Gastrocnemius medialis (tissue), 4 donors: ENCODE measurements at regions not wholly inside any gene's neighbourhood (a gene's known extent, or its start where the extent isn't known, plus 50 kb on each side); places are given as distances from the start of the nearest gene placed in this dataset.
"Not testable (repeated sequence)": the region's sequence is repeated elsewhere in the genome, so short reads cannot be mapped to it uniquely, and the experiment has no call there.

Source experiments
- ATAC-seq, 2 donors: fragments of 150-250 bp; one replicate each; pipeline ENCODE4 v1.9.1; 2016
- DNase-seq, 2 donors: peaks; one replicate each; pipeline ENCODE4 v3.0.0-alpha.2; 2019
- H3K27ac ChIP-seq, 4 donors: fragments of 200-600 bp; sonication (generic); 1 replicate in 1 of 4; 2 replicates in 3 of 4; pipeline ENCODE4 v1.5.1; 2016 to 2018; ENCODE audit warnings: mild to moderate bottlenecking in 2 of 4, moderate library complexity in 1 of 4
- H3K27me3 ChIP-seq, 3 donors: fragments of 200-600 bp; sonication (generic) in 2 of 3; 1 replicate in 1 of 3; 2 replicates in 2 of 3; pipeline versions ENCODE4 v1.5.1 to v1.6.0; 2016 to 2019; ENCODE audit warnings: mild to moderate bottlenecking in 1 of 3, moderate library complexity in 1 of 3
- H3K36me3 ChIP-seq, 2 donors: fragments of 200-600 bp; sonication (generic) in 1 of 2; one replicate each; pipeline ENCODE4 v1.5.1; 2017 to 2018
- H3K4me1 ChIP-seq, 2 donors: fragments of 200-600 bp; sonication (generic) in 1 of 2; one replicate each; pipeline ENCODE4 v1.5.1; 2016 to 2017; ENCODE audit warnings: mild to moderate bottlenecking in 2 of 2
- H3K4me3 ChIP-seq, 4 donors: fragments of 200-600 bp; sonication (generic) in 3 of 4; 1 replicate in 1 of 4; 2 replicates in 3 of 4; pipeline ENCODE4 v1.5.1; 2016 to 2019; ENCODE audit warnings: mild to moderate bottlenecking in 2 of 4
- H3K9me3 ChIP-seq, 3 donors: fragments of 200-600 bp; sonication (generic) in 2 of 3; 1 replicate in 1 of 3; 2 replicates in 2 of 3; pipeline ENCODE4 v1.5.1; 2016 to 2019
- POLR2A ChIP-seq, 2 donors: fragments of 450-650 bp; IDR thresholded peaks; one replicate each; pipeline ENCODE4 v1.6.1; 2017; ENCODE audit warnings: antibody characterized with exemption in 2 of 2, mild to moderate bottlenecking in 2 of 2, moderate library complexity in 2 of 2
- in situ Hi-C, 4 donors: fragments of 200-750 bp; cut with MboI; loops; one replicate each; pipeline versions ENCODE4 v1.15.0 to v1.8.0; 2017; ENCODE audit warnings: low sequenced_read_pairs in 4 of 4
- intact Hi-C: fragments of 100-400 bp; cut with DNase I; formaldehyde crosslinking; loops from one replicate; pipeline ENCODE4 v1.15.1; 2023; ENCODE audit warnings: low total_unique reads
- TF ChIP-seq, protein P1 (sequence below), 5 experiments: fragments of 450-650 bp in 3 of 5; fragments of 200-600 bp in 2 of 5; sonication (generic) in 2 of 5; IDR thresholded peaks in 4 of 5; conservative IDR thresholded peaks in 1 of 5; 1 replicate in 4 of 5; 2 replicates in 1 of 5; pipeline ENCODE4 v1.5.1; 2016 to 2019; ENCODE audit warnings: antibody characterized with exemption in 5 of 5, mild to moderate bottlenecking in 3 of 5, moderate library complexity in 3 of 5

DNA sequence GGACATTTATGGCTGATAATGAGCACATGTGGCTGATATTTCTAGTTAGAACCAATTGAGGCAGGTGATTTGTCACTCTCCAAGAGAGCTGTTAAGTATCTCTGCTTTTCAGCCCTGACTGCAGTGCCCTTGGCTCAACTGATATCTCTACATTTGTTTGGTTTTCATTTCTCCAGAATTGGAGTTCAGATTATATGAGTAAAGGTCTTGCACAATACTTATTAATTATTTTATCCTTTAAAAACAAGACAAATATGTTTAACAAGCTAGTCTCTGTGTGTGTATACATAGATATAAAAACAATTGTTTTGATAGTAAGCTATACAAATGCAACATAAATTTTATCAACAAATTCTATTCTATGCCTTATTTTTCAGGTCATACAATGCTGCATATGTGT lies 105.2 kb downstream of the BRMS1L start:
- TF ChIP-seq POLR2A (IDR thresholded peaks at IDR 0.05): no peak
- TF ChIP-seq, protein P1, sequence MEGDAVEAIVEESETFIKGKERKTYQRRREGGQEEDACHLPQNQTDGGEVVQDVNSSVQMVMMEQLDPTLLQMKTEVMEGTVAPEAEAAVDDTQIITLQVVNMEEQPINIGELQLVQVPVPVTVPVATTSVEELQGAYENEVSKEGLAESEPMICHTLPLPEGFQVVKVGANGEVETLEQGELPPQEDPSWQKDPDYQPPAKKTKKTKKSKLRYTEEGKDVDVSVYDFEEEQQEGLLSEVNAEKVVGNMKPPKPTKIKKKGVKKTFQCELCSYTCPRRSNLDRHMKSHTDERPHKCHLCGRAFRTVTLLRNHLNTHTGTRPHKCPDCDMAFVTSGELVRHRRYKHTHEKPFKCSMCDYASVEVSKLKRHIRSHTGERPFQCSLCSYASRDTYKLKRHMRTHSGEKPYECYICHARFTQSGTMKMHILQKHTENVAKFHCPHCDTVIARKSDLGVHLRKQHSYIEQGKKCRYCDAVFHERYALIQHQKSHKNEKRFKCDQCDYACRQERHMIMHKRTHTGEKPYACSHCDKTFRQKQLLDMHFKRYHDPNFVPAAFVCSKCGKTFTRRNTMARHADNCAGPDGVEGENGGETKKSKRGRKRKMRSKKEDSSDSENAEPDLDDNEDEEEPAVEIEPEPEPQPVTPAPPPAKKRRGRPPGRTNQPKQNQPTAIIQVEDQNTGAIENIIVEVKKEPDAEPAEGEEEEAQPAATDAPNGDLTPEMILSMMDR (IDR thresholded peaks at IDR 0.05 in 4 of 5, conservative IDR thresholded peaks at IDR 0.05 in 1 of 5): no peak
- H3K36me3 ChIP-seq: no peaks in the 10 kb centered on the region
- H3K4me1 ChIP-seq: no peaks in the 10 kb centered on the region
- H3K27me3 ChIP-seq: no peaks in the 10 kb centered on the region
- DNase-seq: no peak
- no peaks in the 10 kb centered on the region for H3K9me3 ChIP-seq
- intact Hi-C loops: no loop called here
- no peak overlapping the region for H3K27ac ChIP-seq
- no peak for ATAC-seq
- in situ Hi-C loops: no loop called here
- H3K4me3 ChIP-seq: no peak overlapping the region

DNA sequence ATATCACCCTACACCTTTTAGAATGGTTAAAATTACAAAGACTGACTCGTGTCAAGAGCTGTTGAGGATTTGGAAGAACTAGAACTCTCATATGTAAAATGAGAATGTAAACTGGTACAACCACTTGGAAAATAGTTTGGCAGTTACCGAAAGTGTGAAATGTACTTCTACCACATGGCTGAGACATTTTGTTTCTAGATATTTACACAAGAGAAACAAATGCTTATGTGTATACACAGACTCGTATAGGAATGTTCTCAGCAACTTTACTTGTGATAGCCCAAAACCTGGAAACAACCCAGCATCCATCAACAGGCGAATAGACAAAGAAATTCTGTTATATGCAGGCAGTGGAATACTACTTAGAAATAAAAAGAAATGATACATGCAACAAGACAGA lies 103.0 kb downstream of the BRMS1L start:
- no peaks in the 10 kb centered on the region for H3K9me3 ChIP-seq
- TF ChIP-seq POLR2A (IDR thresholded peaks at IDR 0.05): no peak
- TF ChIP-seq, protein P1 (IDR thresholded peaks at IDR 0.05 in 4 of 5, conservative IDR thresholded peaks at IDR 0.05 in 1 of 5): no peak
- no peaks in the 10 kb centered on the region for H3K36me3 ChIP-seq
- no peak overlapping the region for H3K27ac ChIP-seq
- in situ Hi-C loops: no loop called here
- intact Hi-C loops: no loop called here
- DNase-seq (no peak), ATAC-seq (no peak)
- no peak overlapping the region for H3K4me3 ChIP-seq
- no peaks in the 10 kb centered on the region for H3K27me3 ChIP-seq
- no peaks in the 10 kb centered on the region for H3K4me1 ChIP-seq

DNA sequence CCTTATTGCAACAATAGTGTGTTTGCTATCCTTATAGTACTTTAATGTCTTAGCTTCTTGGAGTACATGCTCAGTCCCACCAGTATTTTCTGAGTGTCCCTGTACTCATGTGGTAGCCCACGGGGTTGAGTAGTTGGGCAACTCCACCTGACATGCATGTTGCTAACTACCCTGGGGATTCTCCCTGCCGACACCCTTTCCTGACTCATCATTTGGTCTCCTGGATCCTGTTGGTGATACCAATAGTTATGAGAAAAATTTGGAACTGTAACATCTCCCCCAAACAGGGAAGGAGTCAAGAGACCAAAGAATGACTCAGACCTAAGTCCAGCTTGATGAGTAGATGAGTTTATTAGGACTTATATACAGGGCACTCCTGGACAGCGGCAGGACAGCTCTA lies 101.6 kb downstream of the BRMS1L start:
- DNase-seq (no peak), ATAC-seq (no peak)
- no peak for TF ChIP-seq POLR2A (IDR thresholded peaks at IDR 0.05)
- TF ChIP-seq, protein P1 (IDR thresholded peaks at IDR 0.05 in 4 of 5, conservative IDR thresholded peaks at IDR 0.05 in 1 of 5): no peak
- no peak overlapping the region for H3K27ac ChIP-seq
- H3K36me3 ChIP-seq: no peaks in the 10 kb centered on the region
- intact Hi-C loops: no loop called here
- H3K9me3 ChIP-seq: no peaks in the 10 kb centered on the region
- in situ Hi-C loops: no loop called here
- no peaks in the 10 kb centered on the region for H3K4me1 ChIP-seq
- H3K27me3 ChIP-seq: no peaks in the 10 kb centered on the region
- H3K4me3 ChIP-seq: no peak overlapping the region

DNA sequence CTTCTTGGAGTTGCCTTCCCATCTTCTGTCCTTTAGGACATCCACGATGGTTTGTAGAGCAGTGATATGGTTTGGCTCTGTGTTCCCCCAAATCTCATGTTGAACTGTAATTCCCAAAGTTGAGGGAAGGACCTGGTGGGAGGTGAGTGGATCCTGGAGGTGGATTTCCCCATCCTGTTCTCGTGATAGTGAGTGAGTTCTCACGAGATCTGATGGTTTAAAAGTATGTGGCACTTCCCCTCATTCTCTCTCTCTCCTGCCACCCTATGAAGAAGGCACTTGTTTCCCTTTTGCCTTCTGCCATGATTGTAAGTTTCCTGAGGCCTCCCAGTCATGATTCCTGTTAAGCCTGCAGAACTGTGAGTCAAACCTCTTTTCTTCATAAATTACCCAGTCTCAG lies 99.2 kb downstream of the BRMS1L start:
- no peaks in the 10 kb centered on the region for H3K36me3 ChIP-seq
- intact Hi-C loops (no loop called here), in situ Hi-C loops (no loop called here)
- H3K27me3 ChIP-seq: no peaks in the 10 kb centered on the region
- no peaks in the 10 kb centered on the region for H3K4me1 ChIP-seq
- DNase-seq: no peak
- H3K9me3 ChIP-seq: no peaks in the 10 kb centered on the region
- no peak overlapping the region for H3K4me3 ChIP-seq
- ATAC-seq: no peak
- no peak overlapping the region for H3K27ac ChIP-seq
- no peak for TF ChIP-seq POLR2A (IDR thresholded peaks at IDR 0.05)
- TF ChIP-seq, protein P1 (IDR thresholded peaks at IDR 0.05 in 4 of 5, conservative IDR thresholded peaks at IDR 0.05 in 1 of 5): no peak

DNA sequence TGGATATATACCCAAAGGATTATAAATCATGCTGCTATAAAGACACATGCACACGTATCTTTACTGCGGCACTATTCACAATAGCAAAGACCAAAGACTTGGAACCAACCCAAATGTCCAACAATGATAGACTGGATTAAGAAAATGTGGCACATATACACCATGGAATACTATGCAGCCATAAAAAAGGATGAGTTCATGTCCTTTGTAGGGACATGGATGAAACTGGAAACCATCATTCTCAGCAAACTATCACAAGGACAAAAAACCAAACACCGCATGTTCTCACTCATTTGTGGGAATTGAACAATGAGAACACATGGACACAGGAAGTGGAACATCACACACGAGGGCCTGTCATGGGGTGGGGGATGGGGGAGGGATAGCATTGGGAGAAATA lies 96.5 kb downstream of the BRMS1L start:
- H3K9me3 ChIP-seq, ATAC-seq, H3K36me3 ChIP-seq, intact Hi-C loops, DNase-seq, H3K4me1 ChIP-seq, in situ Hi-C loops, H3K27ac ChIP-seq, H3K4me3 ChIP-seq, H3K27me3 ChIP-seq: not testable (repeated sequence)
